HG03097 (cell line): ENCODE measurements at regions not wholly inside any gene's neighbourhood (a gene's known extent, or its start where the extent isn't known, plus 50 kb on each side); places are given as distances from the start of the nearest gene placed in this dataset.

Source experiments
- ATAC-seq: cut with Tn5 transposase; IDR thresholded peaks from one replicate; pipeline ENCODE4 v1.9.1; 2021; ENCODE audit not compliant: unreplicated experiment, low FRiP score

- no peak for ATAC-seq
Measured at GRCh38 chr10:2871673-2872219, 195.6 kb upstream of the PFKP start.

DNA sequence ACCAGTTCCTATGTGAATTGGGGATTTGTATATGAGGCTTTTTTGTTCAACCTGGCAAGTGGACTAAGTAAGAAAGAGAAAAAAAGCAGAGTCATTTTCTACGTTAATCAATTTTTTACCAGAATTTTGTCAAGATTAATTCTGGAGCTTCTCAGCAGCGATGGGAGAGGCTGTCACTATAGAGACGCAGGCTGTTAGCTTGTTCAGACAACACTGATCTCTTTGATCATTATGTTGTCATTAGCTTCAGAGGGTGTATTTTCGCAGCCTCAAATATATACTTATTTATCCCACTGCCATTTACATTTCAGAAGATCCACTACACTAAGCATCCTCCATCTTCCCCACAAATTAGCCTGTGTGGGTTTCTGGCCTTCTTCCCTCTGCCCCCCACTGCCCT, 196.7 kb upstream of the PFKP start:
- ATAC-seq: no peak

GRCh38 chr10:2867788-2868299, 199.5 kb upstream of the PFKP start:
- ATAC-seq: no peak

- no peak for ATAC-seq
Measured at GRCh38 chr10:2866569-2866968, 200.8 kb upstream of the PFKP start.

- no peak for ATAC-seq
Measured at GRCh38 chr10:2861632-2862210, 205.6 kb upstream of the PFKP start.

- ATAC-seq: no peak
Measured at GRCh38 chr10:2858452-2858851, 208.9 kb upstream of the PFKP start.

- no peak for ATAC-seq
Measured at GRCh38 chr10:2856598-2856997, 210.8 kb upstream of the PFKP start.

GRCh38 chr10:2852574-2853323, 214.6 kb upstream of the PFKP start:
- no peak for ATAC-seq

- no peak for ATAC-seq
Measured at GRCh38 chr10:2851566-2851965, 215.8 kb upstream of the PFKP start.

DNA sequence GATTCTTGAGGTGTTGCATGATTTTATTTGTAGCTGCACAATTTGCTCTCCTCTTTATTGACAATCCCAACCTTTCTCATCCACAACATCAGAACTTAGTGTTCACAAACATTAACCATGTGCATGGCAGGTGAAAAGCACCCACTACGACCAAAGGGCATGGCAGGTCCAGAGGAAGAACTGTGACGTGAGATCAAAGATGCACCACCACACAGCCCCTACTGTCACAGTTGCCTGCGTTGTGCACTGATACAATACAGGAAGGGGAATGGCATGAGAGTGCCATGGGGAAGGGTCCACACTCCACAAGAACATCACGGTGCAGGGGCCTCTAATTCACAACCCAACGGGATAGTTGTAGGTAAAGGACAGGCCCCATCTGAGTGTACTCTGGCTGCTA, 217.1 kb upstream of the PFKP start:
- ATAC-seq: no peak

DNA sequence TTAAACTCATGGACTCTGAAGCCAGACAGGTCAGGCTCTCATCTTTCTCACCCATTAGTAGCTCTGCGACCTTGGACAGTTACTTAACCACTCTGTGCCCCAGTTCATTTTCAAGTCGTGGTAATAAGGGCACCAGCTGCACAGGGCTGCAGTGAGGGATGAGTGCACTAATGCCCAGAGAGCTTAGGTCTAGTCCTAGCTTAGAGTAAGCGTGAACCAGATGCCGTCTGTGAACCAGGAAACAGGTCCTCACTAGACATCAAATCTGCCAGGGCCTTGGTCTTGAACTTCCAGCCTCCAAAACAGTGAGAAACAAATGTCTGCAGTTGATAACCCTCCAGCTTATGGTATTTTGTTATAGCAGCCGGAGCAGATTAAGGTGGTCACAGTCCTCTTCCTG, 222.4 kb upstream of the PFKP start:
- no peak for ATAC-seq

GRCh38 chr10:2839081-2839725, 228.1 kb upstream of the PFKP start:
- ATAC-seq: no peak

GRCh38 chr10:2837674-2838073, 229.7 kb upstream of the PFKP start:
- no peak for ATAC-seq

- no peak for ATAC-seq
Measured at GRCh38 chr10:2836921-2837662, 230.3 kb upstream of the PFKP start.

GRCh38 chr10:2834214-2834613, 233.1 kb upstream of the PFKP start:
- no peak for ATAC-seq

GRCh38 chr10:2831509-2831908, 235.8 kb upstream of the PFKP start:
- ATAC-seq: no peak

DNA sequence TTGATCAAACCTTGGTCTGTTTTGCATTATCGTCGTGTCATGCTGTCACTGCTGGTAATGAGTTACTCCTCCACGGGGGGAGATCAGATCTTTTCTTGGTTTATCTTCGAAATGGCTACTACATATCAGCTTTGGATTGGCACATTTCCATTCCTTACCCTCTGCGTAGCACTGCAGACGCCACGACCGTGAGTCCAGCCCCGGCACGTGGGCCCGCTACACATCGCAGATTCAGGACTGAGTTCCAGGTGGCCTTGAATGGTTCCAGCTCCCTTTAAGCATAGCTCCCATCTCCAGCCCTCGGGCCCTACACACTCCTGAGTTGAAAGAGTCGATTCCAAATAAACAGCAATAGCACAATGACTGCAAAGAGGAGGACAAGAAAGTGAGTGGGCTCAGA, 238.6 kb upstream of the PFKP start:
- no peak for ATAC-seq

DNA sequence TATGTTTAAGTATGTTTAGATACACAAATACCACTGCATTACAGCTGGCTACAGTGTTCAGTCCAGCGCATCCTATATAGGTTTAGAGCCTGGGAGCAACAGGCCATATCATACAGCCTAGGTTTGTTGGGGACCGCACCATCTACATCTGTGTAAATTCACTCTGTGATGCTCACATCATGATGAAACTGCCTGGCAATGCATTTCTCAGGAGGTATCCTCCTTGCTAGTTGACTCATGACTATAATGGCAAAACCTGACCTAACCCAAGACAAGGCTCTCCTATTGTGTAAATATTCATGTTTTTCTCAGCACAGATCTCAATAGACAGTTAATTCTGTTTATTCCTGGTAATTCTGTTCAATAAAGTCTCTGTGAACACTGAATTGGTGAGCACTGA, 240.7 kb upstream of the PFKP start:
- no peak for ATAC-seq

DNA sequence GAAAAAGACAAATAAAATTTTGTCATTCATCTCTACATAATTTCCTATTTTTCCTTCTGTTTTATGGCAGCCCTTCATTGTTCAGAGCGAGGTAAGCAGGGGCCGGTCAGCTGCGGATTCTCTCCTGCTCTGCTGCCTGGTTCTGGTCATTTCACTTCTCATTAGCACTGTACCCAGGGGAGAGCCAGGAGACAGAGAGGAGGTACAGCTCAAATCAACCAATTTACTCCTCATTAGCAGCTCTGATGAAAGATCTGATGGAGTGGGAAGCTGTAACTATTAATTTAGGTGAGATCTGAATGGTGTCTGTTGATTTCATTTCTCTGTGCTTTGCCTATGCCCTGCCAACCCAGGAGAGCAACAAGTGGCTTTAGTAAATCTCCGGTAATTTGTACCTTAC, 241.5 kb upstream of the PFKP start:
- ATAC-seq: no peak

GRCh38 chr10:2817940-2818636, 249.3 kb upstream of the PFKP start:
- no peak for ATAC-seq
